Mesothelial cell of epicardium (in vitro differentiated cells): ENCODE measurements at regions not wholly inside any gene's neighbourhood (a gene's known extent, or its start where the extent isn't known, plus 50 kb on each side); places are given as distances from the start of the nearest gene placed in this dataset.

Source experiments
- DNase-seq, 2 experiments: peaks; one replicate each; pipeline ENCODE4 v3.0.0; 2021; ENCODE audit warnings: low spot score in 2 of 2; ENCODE audit not compliant: unreplicated experiment in 2 of 2
- H3K27ac Mint-ChIP-seq: 2 replicates; pipeline ENCODE4 v1.8.0; 2021; ENCODE audit warnings: mixed read lengths
- H3K27me3 Mint-ChIP-seq: 2 replicates; pipeline ENCODE4 v1.8.0; 2021; ENCODE audit warnings: low read depth, mixed read lengths
- H3K36me3 Mint-ChIP-seq: 2 replicates; pipeline ENCODE4 v1.8.0; 2021; ENCODE audit warnings: mixed read lengths
- H3K4me1 Mint-ChIP-seq: 2 replicates; pipeline ENCODE4 v1.8.0; 2021; ENCODE audit warnings: mixed read lengths
- H3K4me3 Mint-ChIP-seq: 2 replicates; pipeline ENCODE4 v1.8.0; 2021; ENCODE audit warnings: mild to moderate bottlenecking, moderate library complexity, mixed read lengths
- H3K9me3 Mint-ChIP-seq: 2 replicates; pipeline ENCODE4 v1.8.0; 2021; ENCODE audit warnings: mixed read lengths
- CTCF ChIP-seq: fragments of 200-600 bp; sonication (generic); IDR thresholded peaks from one replicate; pipeline ENCODE4 v1.5.0; 2021; ENCODE audit warnings: antibody characterized with exemption; ENCODE audit not compliant: unreplicated experiment

GRCh38 chr2:12110074-12110473 lies 363.6 kb downstream of the LPIN1 start:
- H3K27ac Mint-ChIP-seq: no peak overlapping the region
- no peaks in the 10 kb centered on the region for H3K36me3 Mint-ChIP-seq
- TF ChIP-seq CTCF: no peak
- no peak overlapping the region for H3K4me3 Mint-ChIP-seq
- H3K4me1 Mint-ChIP-seq: peaks cover 16% of the 10 kb centered on the region
- no peak for DNase-seq
- peaks cover 23% of the 10 kb centered on the region for H3K27me3 Mint-ChIP-seq
- no peaks in the 10 kb centered on the region for H3K9me3 Mint-ChIP-seq

GRCh38 chr2:12110481-12110880 lies 364.0 kb downstream of the LPIN1 start:
- no peak overlapping the region for H3K4me3 Mint-ChIP-seq
- H3K4me1 Mint-ChIP-seq: peaks cover 16% of the 10 kb centered on the region
- no peaks in the 10 kb centered on the region for H3K36me3 Mint-ChIP-seq
- no peaks in the 10 kb centered on the region for H3K9me3 Mint-ChIP-seq
- TF ChIP-seq CTCF: no peak
- DNase-seq: no peak
- no peak overlapping the region for H3K27ac Mint-ChIP-seq
- H3K27me3 Mint-ChIP-seq: peaks cover 24% of the 10 kb centered on the region

GRCh38 chr2:12113412-12113811 lies 367.0 kb downstream of the LPIN1 start:
- peaks cover 36% of the 10 kb centered on the region for H3K27me3 Mint-ChIP-seq
- no peak overlapping the region for H3K27ac Mint-ChIP-seq
- no peak overlapping the region for H3K4me3 Mint-ChIP-seq
- no peaks in the 10 kb centered on the region for H3K9me3 Mint-ChIP-seq
- H3K4me1 Mint-ChIP-seq: peaks cover 11% of the 10 kb centered on the region
- no peak for TF ChIP-seq CTCF
- no peaks in the 10 kb centered on the region for H3K36me3 Mint-ChIP-seq
- no peak for DNase-seq

GRCh38 chr2:12114816-12115215 lies 368.4 kb downstream of the LPIN1 start:
- no peak for DNase-seq
- no peak overlapping the region for H3K4me3 Mint-ChIP-seq
- no peaks in the 10 kb centered on the region for H3K36me3 Mint-ChIP-seq

GRCh38 chr2:12116228-12116750 lies 369.9 kb downstream of the LPIN1 start:
- H3K36me3 Mint-ChIP-seq: no peaks in the 10 kb centered on the region
- no peaks in the 10 kb centered on the region for H3K9me3 Mint-ChIP-seq
- no peak overlapping the region for H3K27ac Mint-ChIP-seq
- H3K27me3 Mint-ChIP-seq: peaks cover 36% of the 10 kb centered on the region
- no peak for TF ChIP-seq CTCF
- no peak for DNase-seq
- H3K4me3 Mint-ChIP-seq: no peak overlapping the region
- H3K4me1 Mint-ChIP-seq: no peaks in the 10 kb centered on the region

More at GRCh38 chr2:12114816-12115215, 368.4 kb downstream of the LPIN1 start:
- Mint-ChIP-seq H3K9me3 (no peaks in the 10 kb centered on the region), H3K4me1 (peaks cover 7% of the 10 kb centered on the region), H3K27ac (no peak overlapping the region), H3K27me3 (peaks cover 36% of the 10 kb centered on the region)
- no peak for TF ChIP-seq CTCF

- Mint-ChIP-seq H3K27ac (no peak overlapping the region), H3K36me3 (no peaks in the 10 kb centered on the region), H3K9me3 (no peaks in the 10 kb centered on the region), H3K27me3 (peaks cover 17% of the 10 kb centered on the region), H3K4me3 (no peak overlapping the region), H3K4me1 (no peaks in the 10 kb centered on the region)
- DNase-seq: no peak
- TF ChIP-seq CTCF: no peak
Observed at GRCh38 chr2:12119841-12120240, 373.4 kb downstream of the LPIN1 start.
